ENCODE measurements at regions not wholly inside any gene's neighbourhood (a gene's known extent, or its start where the extent isn't known, plus 50 kb on each side); places are given as distances from the start of the nearest gene placed in this dataset.
"Not testable (repeated sequence)": the region's sequence is repeated elsewhere in the genome, so short reads cannot be mapped to it uniquely, and the experiment has no call there.

DNA sequence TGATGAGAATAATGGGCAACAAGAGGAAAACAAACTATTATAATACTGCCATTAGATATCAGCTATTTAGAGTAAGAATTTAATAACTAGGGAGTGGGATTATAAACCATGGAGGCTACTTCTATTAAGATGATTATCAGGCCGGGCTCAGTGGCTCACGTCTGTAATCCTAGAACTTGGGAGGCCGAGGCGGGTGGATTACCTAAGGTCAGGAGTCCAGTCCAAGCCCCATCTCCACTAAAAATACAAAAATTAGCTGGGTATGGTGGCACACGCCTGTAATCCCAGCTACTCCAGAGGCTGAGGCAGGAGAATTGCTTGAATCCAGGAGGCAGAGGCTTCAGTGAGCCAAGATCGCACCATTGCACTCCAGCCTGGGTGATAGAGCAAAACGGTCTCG lies 355.6 kb downstream of the PPP1R3A start:
- not testable (repeated sequence) for DNase-seq

GRCh38 chr7:113562801-113563200 lies 356.0 kb downstream of the PPP1R3A start:
- no peak for DNase-seq

DNA sequence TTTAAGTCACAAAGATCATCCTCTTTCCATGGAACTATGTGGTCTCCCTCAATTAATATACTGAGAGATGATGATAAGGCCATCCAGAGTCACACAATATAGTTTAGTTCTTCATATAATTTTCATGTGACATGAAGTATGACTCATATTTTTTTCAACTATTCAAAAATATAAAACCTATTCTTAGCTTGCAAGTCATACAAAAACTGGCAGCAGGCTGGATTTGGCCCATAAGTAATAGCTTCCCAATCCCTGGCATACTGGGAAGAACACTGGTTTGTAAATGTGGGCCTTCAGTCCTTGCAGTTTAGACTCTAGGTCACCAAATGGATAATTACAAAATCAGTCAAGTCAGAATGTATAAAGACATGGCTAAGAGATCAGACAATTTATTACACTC lies 356.6 kb downstream of the PPP1R3A start:
- no peak for DNase-seq

DNA sequence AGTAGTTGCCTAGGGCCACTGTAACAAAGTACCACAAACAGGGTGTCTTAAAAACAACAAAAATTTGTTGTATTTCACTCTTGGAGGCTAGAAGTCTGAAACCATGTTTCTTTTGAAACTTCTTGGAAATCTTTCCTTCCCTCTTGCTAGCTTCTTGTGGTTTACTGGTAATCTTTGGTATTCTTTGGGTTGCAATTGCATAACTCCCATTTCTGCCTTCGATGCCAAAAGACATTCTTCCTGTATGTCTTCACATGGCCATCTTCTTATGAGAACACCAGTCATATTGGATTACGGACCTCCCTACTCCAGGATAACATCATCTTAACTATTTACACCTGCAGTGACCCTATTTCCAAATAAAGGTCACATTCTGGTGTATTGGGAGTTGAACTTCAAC lies 357.4 kb downstream of the PPP1R3A start:
- DNase-seq: no peak

DNA sequence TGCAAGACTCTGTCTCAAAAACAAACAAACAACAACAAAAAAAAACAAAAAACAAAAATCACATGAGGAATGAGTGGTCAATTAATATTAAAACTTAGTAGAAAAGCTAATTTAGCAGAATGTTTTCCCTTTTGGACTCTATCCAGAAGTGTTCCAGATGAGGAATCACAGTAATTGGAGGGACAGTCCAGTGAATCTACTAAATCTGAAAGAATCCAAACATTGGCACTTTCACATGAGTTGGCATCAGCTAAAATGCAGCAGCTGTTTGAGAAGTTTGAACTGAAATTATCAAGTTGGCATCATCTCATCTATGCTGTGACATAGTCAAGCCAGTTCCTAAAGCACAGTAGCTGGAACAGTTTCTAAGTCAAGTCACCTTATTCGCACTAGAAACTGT lies 367.8 kb downstream of the PPP1R3A start:
- DNase-seq: no peak

DNA sequence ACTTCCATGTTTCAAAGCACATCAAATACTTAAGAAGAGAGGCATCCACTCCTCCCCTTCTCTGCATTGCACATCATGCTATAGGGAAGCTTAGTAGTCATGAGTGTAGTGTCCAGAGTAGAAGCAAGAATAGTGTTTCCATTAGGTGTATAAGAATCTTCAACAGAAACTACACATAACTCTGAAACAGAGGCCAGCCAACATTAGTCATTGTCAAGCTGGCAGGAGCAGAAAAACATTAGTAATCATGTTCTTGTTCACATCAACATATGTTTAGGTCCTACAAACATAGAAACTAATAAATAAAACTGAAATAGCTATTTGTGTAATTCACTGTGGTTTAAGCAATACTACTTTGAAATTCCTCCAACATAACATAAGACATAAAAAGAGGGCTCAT lies 370.2 kb downstream of the PPP1R3A start:
- no peak for DNase-seq

DNA sequence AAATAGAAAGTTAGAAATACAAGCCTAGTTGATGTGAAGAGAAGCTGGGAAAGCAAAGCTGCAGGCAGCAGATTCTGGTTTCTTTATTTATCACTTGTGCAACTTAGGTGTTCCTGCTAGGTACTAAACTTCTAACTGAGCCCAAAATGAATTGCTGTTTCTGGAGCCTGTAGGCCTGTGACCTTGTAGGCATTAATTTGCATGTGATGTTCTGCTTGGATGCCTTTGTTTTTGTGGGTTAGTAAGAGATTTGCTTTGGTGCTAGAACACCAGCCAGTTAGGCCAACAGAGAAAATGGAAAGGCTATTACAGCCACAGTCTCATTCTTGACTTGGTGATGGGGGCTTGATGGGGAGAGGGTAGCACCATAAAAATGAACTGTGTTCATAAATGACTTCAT lies 370.7 kb downstream of the PPP1R3A start:
- no peak for DNase-seq

DNA sequence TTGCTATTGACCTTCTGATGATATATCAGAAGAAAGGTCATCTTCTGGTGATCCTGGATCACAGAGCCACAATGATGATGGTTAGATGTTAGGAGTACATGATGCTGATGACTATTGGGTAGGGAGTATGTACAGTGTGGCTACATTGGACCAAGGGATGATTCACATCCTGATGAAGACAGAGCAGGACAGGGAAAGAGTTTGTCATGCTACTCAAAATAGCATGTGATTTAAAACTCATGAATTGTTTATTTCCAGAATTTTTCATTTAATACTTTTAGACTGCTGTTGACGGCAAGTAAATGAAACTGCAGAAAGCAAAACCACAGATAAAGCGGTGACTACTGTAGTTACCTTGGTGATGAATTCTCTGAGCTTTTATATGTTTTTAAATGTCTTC lies 397.3 kb downstream of the PPP1R3A start:
- DNase-seq: no peak

DNA sequence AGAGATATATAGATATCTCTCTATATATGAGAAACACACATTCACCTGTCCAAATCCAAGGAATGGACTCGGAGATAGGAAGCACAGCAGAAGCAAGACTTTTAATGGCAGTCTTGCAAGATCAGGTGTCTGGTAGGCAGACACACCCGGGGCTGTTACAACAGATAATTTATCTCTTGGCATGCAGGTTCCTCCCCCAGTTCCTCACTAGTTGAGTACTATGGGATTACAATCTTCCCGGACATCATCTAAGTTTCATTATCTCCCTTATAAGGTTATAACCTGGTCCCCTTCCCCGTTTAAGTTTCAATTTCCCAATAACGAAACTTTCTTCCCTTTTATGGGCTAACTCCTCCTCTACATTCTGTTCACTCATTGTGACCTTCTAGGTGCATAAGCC lies 399.3 kb downstream of the PPP1R3A start:
- DNase-seq: no peak

DNA sequence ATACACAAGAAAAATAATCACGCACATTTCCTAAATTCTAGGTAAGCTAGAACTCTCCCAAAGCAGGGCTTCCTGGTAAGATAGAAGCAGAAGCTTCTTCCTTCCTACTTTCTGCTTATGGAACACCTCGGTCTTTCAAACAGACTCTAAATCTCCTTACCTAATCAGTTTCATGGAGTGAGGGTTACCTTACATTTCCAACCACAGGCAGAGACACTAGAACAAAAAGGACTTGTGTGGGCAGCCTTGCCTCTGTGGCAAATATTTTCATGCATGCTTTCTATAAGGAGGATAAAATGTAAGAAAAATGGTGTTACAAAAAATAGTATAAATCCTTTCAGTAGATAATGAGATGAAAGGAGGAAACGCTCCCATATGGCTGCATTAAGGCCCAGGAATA lies 386.3 kb upstream of the SMIM30 start:
- DNase-seq: no peak

- no peak for DNase-seq
Measured at GRCh38 chr7:113504142-113504541, 385.8 kb upstream of the SMIM30 start.

GRCh38 chr7:113496586-113496985 lies 378.2 kb upstream of the SMIM30 start:
- not testable (repeated sequence) for DNase-seq

DNA sequence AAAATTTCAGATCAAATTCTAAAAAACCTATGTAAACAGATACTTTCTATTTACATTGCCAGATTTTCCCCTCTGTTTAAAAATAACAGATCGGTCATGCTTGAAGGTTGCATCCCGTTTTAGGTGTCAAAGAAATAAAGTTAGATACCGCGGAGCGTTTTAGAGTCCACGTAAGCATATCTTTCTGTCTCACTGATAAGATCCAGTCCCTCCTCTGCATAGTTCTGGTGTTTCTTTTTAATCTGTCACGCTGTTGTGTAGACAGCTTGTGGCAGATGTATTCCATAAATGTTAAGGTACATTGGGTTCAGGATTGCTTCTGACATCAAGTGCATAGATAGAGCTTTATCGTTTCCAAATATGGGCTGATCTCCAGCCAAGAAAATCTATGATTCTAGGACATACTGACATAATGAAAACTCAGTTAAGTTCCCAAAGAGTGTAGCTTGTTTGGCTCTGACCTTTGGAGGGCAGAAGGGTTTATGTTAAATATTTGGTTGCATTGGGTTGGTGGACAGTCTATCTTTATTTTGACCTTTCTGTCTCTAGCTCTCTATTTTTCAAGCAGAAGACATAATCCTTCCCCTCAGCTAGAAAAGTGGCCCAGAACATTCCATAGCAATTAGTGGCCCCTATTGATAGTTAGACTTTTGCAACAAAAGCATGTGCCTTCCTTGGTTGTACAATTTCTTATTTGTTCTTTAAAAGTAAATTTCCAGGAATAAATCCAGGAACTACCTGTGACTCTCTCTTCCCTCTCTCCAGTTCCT lies 376.6 kb upstream of the SMIM30 start:
- DNase-seq: not testable (repeated sequence)

DNA sequence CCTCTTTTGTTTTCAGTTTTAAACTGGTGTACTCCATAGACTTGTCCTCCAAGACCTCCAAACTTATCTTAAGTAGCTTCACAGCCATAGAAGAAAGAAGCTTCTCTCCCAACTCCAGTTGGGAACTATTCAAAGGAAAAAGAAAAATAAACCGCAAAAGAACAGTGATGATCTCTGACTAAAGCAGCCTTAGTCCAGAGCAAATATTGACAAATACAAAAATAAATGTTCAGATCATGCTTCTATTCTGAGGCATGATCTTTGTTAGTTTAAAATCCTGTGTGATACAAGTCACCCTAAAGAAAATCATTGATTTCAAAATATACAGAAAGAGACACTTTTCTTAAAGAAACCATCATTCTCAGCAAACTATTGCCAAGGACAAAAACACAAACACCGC lies 373.0 kb upstream of the SMIM30 start:
- DNase-seq: no peak

DNA sequence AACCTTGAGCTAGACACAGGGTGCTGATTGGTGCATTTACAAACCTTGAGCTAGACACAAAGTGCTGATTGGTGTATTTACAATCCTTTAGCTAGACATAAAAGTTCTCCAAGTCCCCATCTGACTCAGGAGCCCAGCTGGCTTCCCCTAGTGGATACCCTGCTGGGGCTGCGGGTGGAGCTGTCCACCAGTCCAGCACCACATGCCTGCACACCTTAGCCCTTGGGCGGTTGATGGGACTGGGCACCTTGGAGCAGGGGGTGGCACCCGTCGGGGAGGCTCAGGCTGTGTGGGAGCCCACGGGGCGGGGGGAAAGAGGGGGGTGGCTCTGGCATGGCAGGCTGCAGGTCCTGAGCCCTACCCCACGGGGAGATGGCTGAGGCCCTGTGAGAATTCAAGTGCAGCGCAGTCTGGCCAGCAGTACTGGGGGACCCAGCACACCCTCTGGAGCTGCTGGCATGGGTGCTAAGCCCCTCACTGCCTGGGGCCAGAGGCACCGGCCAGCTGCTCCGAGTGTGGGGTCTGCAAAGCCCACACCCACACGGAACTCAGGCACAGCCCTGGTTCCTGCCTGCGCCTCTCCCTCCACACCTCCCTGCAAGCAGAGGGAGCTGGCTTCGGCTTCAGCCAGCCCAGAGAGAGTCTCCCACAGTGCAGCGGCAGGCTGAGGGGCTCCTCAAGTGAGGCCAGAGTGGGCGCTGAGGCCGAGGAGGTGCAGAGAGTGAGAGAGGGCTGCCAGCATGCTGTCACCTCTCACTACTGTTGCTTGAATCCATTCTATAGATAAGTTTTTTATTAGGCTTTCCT lies 369.8 kb upstream of the SMIM30 start:
- no peak for DNase-seq

GRCh38 chr7:113486548-113486947 lies 368.2 kb upstream of the SMIM30 start:
- DNase-seq: no peak

- no peak for DNase-seq
Measured at GRCh38 chr7:113483657-113484056, 365.3 kb upstream of the SMIM30 start.

- DNase-seq: no peak
Measured at GRCh38 chr7:113480537-113480936, 362.2 kb upstream of the SMIM30 start.

DNA sequence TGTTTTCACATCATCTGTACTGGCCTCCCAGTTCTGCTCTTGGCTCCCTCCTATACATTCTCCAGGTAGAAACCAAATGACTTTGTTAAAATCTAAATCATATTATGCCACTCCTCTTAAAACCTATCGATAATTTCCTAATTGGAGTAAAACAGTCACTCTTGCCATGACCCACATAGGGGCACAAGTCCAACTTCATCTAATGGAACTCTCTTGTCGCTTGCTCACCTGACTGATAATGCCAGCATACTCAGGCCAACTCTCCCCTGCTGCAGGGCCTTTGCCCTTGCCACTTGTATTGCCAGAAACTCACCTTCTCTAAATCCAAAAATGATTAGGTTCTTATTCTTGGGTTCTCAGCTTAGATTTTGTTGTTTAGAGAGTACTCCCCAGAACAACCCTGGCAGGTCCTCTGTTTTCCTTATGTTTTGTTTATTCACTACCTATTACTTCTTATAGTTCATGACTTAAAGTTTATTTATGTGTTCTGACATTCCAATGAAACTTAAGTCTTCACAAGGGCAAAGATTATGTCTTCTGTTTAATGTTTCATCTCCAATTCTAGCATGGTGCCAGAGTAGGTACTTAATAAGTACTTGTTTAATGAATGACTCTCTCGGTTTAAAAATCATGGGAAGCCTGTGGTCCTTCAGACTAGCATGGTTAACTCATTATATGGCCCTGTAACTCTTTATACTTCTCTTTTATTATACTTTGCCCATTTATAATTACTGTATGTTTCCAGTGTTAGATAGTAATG lies 345.9 kb upstream of the SMIM30 start:
- DNase-seq: no peak

DNA sequence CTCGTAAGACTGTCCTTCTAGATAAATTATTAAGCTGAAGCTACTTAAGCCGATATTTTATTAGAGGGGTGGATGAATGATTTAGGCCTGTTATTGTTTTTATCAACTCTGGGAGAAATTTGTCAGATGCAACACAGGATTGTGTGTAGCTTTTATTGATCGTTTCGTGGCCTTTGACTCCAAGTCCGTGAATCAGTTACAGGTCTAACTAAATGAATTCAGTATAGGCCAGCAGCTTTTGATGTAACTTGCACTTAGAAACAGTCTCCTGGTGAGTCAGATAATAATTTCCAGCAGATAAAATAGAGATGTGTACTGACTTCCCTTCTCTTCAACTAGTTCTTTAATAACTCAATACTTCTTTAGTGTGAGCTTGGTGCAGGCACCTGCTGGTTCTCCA lies 341.7 kb upstream of the SMIM30 start:
- no peak for DNase-seq

GRCh38 chr7:113456533-113456932 lies 338.2 kb upstream of the SMIM30 start:
- DNase-seq: no peak

- no peak for DNase-seq
Measured at GRCh38 chr7:113454597-113455169, 336.3 kb upstream of the SMIM30 start.

DNA sequence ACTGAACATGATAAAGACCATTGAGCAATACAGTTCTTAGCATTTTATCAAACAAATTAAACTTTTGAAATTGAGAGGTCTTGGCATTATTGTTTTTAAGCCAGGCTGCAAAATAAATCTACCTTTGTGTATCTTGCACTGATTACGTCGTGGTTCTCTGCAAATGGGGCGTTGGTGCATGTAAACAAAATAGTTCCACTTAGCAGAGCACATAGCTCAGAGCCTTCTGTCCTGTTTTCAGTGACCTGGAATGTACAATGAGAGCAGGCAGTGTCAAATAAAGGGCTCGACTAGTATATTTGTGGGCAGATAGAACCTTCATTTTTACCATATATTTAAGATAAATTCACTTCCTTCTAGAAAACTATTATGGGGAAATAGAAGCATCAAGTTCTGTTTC lies 333.9 kb upstream of the SMIM30 start:
- DNase-seq: no peak
